SK-N-MC (cell line): ENCODE measurements at regions not wholly inside any gene's neighbourhood (a gene's known extent, or its start where the extent isn't known, plus 50 kb on each side); places are given as distances from the start of the nearest gene placed in this dataset.

Experiments used
- DNase-seq: peaks from one replicate; pipeline ENCODE4 v3.0.0-alpha.2; 2011; ENCODE audit warnings: low read depth, low spot score
- H3K27ac ChIP-seq: fragments of 200-600 bp; sonication (generic); 2 replicates; pipeline ENCODE4 v1.5.1; 2016; ENCODE audit warnings: mixed run types
- H3K36me3 ChIP-seq: fragments of 200-600 bp; sonication (generic); 2 replicates; pipeline ENCODE4 v1.6.1; 2017; ENCODE audit warnings: antibody characterized with exemption, low read length, mixed read lengths; ENCODE audit not compliant: insufficient read depth
- H3K4me3 ChIP-seq: fragments of 200-600 bp; sonication (generic); 2 replicates; pipeline ENCODE4 v1.5.1; 2016
- H3K9ac ChIP-seq: fragments of 200-600 bp; sonication (generic); 2 replicates; pipeline ENCODE4 v1.8.0; 2017; ENCODE audit warnings: mixed run types, mixed read lengths; ENCODE audit not compliant: insufficient read length
- H3K9me3 ChIP-seq: fragments of 200-600 bp; sonication (generic); 2 replicates; pipeline ENCODE4 v1.6.1; 2017; ENCODE audit warnings: low read depth, mild to moderate bottlenecking, antibody characterized with exemption, low read length, moderate library complexity, mixed read lengths
- EZH2 ChIP-seq: fragments of 200-600 bp; sonication (generic); IDR thresholded peaks from one replicate; pipeline ENCODE4 v1.6.1; 2017; ENCODE audit warnings: antibody characterized with exemption
- FOXP2 ChIP-seq: optimal IDR thresholded peaks from 2 replicates; pipeline ENCODE3; 2011; ENCODE audit warnings: mild to moderate bottlenecking, moderate library complexity; ENCODE audit not compliant: insufficient read depth; ENCODE audit errors: extremely low read length, control extremely low read depth
- POLR2AphosphoS5 ChIP-seq: IDR thresholded peaks from 2 replicates; pipeline ENCODE4 v1.6.1; 2012; ENCODE audit warnings: mild to moderate bottlenecking, low read depth, low read length, borderline replicate concordance

- Histone ChIP-seq H3K9ac (no peak overlapping the region), H3K27ac (no peak overlapping the region), H3K4me3 (no peak overlapping the region), H3K9me3 (no peaks in the 10 kb centered on the region), H3K36me3 (no peaks in the 10 kb centered on the region)
- TF ChIP-seq EZH2 (no peak), FOXP2 (no peak), POLR2AphosphoS5 (no peak)
- no peak for DNase-seq
Observed at GRCh38 chr12:115657081-115658013, 620.1 kb downstream of the MED13L start.

GRCh38 chr12:115650026-115650425 is 627.5 kb downstream of the MED13L start:
- Histone ChIP-seq H3K9me3 (no peaks in the 10 kb centered on the region), H3K9ac (no peak overlapping the region), H3K27ac (no peak overlapping the region), H3K4me3 (no peak overlapping the region), H3K36me3 (no peaks in the 10 kb centered on the region)
- no peak for DNase-seq
- no peak for TF ChIP-seq FOXP2
- no peak for TF ChIP-seq POLR2AphosphoS5
- no peak for TF ChIP-seq EZH2

- TF ChIP-seq POLR2AphosphoS5 (no peak), FOXP2 (no peak), EZH2 (no peak)
- DNase-seq, result no peak
- no peak overlapping the region for H3K27ac ChIP-seq
- H3K4me3 ChIP-seq, result no peak overlapping the region
- H3K36me3 ChIP-seq, result no peaks in the 10 kb centered on the region
- no peaks in the 10 kb centered on the region for H3K9me3 ChIP-seq
- no peak overlapping the region for H3K9ac ChIP-seq
Observed at GRCh38 chr12:115648463-115648862, 629.0 kb downstream of the MED13L start.

GRCh38 chr12:115646210-115646609 is 631.3 kb downstream of the MED13L start:
- no peak overlapping the region for H3K4me3 ChIP-seq
- no peak overlapping the region for H3K27ac ChIP-seq
- no peak overlapping the region for H3K9ac ChIP-seq
- no peak for DNase-seq
- no peaks in the 10 kb centered on the region for H3K36me3 ChIP-seq
- no peaks in the 10 kb centered on the region for H3K9me3 ChIP-seq
- TF ChIP-seq EZH2 (no peak), POLR2AphosphoS5 (no peak), FOXP2 (no peak)

GRCh38 chr12:115640929-115641328 is 636.6 kb downstream of the MED13L start:
- H3K27ac ChIP-seq, result no peak overlapping the region
- DNase-seq, result no peak
- H3K4me3 ChIP-seq, result no peak overlapping the region
- H3K36me3 ChIP-seq, result no peaks in the 10 kb centered on the region
- H3K9me3 ChIP-seq, result no peaks in the 10 kb centered on the region
- no peak for TF ChIP-seq POLR2AphosphoS5
- no peak for TF ChIP-seq FOXP2
- TF ChIP-seq EZH2, result no peak
- no peak overlapping the region for H3K9ac ChIP-seq

- TF ChIP-seq POLR2AphosphoS5 (no peak), FOXP2 (no peak), EZH2 (no peak)
- no peak overlapping the region for H3K9ac ChIP-seq
- DNase-seq, result no peak
- H3K27ac ChIP-seq, result no peak overlapping the region
- no peak overlapping the region for H3K4me3 ChIP-seq
- H3K36me3 ChIP-seq, result no peaks in the 10 kb centered on the region
- H3K9me3 ChIP-seq, result no peaks in the 10 kb centered on the region
Observed at GRCh38 chr12:115639648-115640012, 637.9 kb downstream of the MED13L start.

GRCh38 chr12:115638733-115639647 is 638.5 kb downstream of the MED13L start:
- Histone ChIP-seq H3K9me3 (no peaks in the 10 kb centered on the region), H3K36me3 (no peaks in the 10 kb centered on the region), H3K4me3 (no peak overlapping the region), H3K27ac (no peak overlapping the region), H3K9ac (no peak overlapping the region)
- TF ChIP-seq EZH2, result no peak
- no peak for TF ChIP-seq FOXP2
- no peak for DNase-seq

GRCh38 chr12:115636546-115636945 is 640.9 kb downstream of the MED13L start:
- no peak for DNase-seq
- Histone ChIP-seq H3K27ac (no peak overlapping the region), H3K9ac (no peak overlapping the region), H3K4me3 (no peak overlapping the region), H3K9me3 (no peaks in the 10 kb centered on the region), H3K36me3 (no peaks in the 10 kb centered on the region)
- no peak for TF ChIP-seq EZH2
- no peak for TF ChIP-seq POLR2AphosphoS5
- TF ChIP-seq FOXP2, result no peak
